ENCODE measurements at regions not wholly inside any gene's neighbourhood (a gene's known extent, or its start where the extent isn't known, plus 50 kb on each side); places are given as distances from the start of the nearest gene placed in this dataset.

- no peak for TF ChIP-seq CTCF (IDR thresholded peaks at IDR 0.05)
- TF ChIP-seq SIN3A (IDR thresholded peaks at IDR 0.05; ENCODE audit: borderline replicate concordance, insufficient read depth, low read depth, low read length): no peak
- no peak for TF ChIP-seq POLR2AphosphoS5 (IDR thresholded peaks at IDR 0.05; ENCODE audit: low read depth, low read length)
- no peak for TF ChIP-seq REST (IDR thresholded peaks at IDR 0.05; ENCODE audit: insufficient read depth in 1 of 2, low read depth in 2 of 2, low read length in 1 of 2)
Measured at GRCh38 chr1:173267453-173267945, 60.4 kb upstream of the TNFSF4 start.
